H9 (cell line): ENCODE measurements at regions not wholly inside any gene's neighbourhood (a gene's known extent, or its start where the extent isn't known, plus 50 kb on each side); places are given as distances from the start of the nearest gene placed in this dataset.

Source experiments
- DNase-seq: peaks from one replicate; pipeline ENCODE4 v3.0.0-alpha.2; 2017
- H2AFZ ChIP-seq: one replicate; pipeline ENCODE4 v1.6.1; 2013; ENCODE audit warnings: mild to moderate bottlenecking, low read length, control low read depth, moderate library complexity
- H2AK5ac ChIP-seq: 2 replicates; pipeline ENCODE4 v1.6.1; 2013; ENCODE audit warnings: low read length, control low read depth, mixed read lengths; ENCODE audit not compliant: insufficient read length
- H2BK120ac ChIP-seq: one replicate; pipeline ENCODE4 v1.6.1; 2013; ENCODE audit warnings: low read depth, mild to moderate bottlenecking, low read length, control low read depth, inconsistent platforms; ENCODE audit not compliant: poor library complexity, severe bottlenecking
- H2BK12ac ChIP-seq: 2 replicates; pipeline ENCODE4 v1.6.1; 2013; ENCODE audit warnings: low read length, control low read depth, mixed read lengths, low read depth; ENCODE audit not compliant: insufficient read length
- H2BK15ac ChIP-seq: 2 replicates; pipeline ENCODE4 v1.6.1; 2013; ENCODE audit warnings: low read depth, low read length, control low read depth
- H2BK20ac ChIP-seq: one replicate; pipeline ENCODE4 v1.6.1; 2013; ENCODE audit warnings: low read depth, mild to moderate bottlenecking, low read length, control low read depth, inconsistent platforms; ENCODE audit not compliant: poor library complexity, severe bottlenecking
- H2BK5ac ChIP-seq: 2 replicates; pipeline ENCODE4 v1.6.1; 2013; ENCODE audit warnings: low read length, control low read depth, mixed read lengths; ENCODE audit not compliant: insufficient read length
- H3K14ac ChIP-seq: 2 replicates; pipeline ENCODE4 v1.6.1; 2013; ENCODE audit warnings: low read length, control low read depth; ENCODE audit not compliant: insufficient read depth
- H3K18ac ChIP-seq: 2 replicates; pipeline ENCODE4 v1.6.1; 2013; ENCODE audit warnings: low read depth, mild to moderate bottlenecking, mixed read lengths, low read length, control low read depth; ENCODE audit not compliant: insufficient read length
- H3K23ac ChIP-seq: 2 replicates; pipeline ENCODE4 v1.6.1; 2013; ENCODE audit warnings: low read length, control low read depth, mixed read lengths, low read depth; ENCODE audit not compliant: insufficient read length
- H3K23me2 ChIP-seq: 2 replicates; pipeline ENCODE4 v1.6.1; 2013; ENCODE audit warnings: low read depth, mild to moderate bottlenecking, mixed read lengths, low read length, control low read depth; ENCODE audit not compliant: insufficient read length, poor library complexity, severe bottlenecking
- H3K27ac ChIP-seq: 2 replicates; pipeline ENCODE4 v1.5.1; 2013; ENCODE audit warnings: low read length, control low read depth, mixed read lengths, low read depth; ENCODE audit not compliant: insufficient read length
- H3K27me3 ChIP-seq: 2 replicates; pipeline ENCODE4 v1.6.1; 2013; ENCODE audit warnings: low read length, control low read depth, inconsistent platforms; ENCODE audit not compliant: insufficient read depth
- H3K4ac ChIP-seq: 2 replicates; pipeline ENCODE4 v1.6.1; 2013; ENCODE audit warnings: low read depth, mild to moderate bottlenecking, control low read depth, inconsistent platforms, low read length, moderate library complexity
- H3K4me1 ChIP-seq: 2 replicates; pipeline ENCODE4 v1.6.1; 2013; ENCODE audit warnings: low read length, control low read depth, inconsistent platforms; ENCODE audit not compliant: insufficient read depth
- H3K4me2 ChIP-seq: 2 replicates; pipeline ENCODE4 v1.6.1; 2013; ENCODE audit warnings: low read length, control low read depth, mixed read lengths; ENCODE audit not compliant: insufficient read length, insufficient read depth
- H3K56ac ChIP-seq: 2 replicates; pipeline ENCODE4 v1.6.1; 2013; ENCODE audit warnings: low read depth, mild to moderate bottlenecking, mixed read lengths, low read length, control low read depth; ENCODE audit not compliant: insufficient read length
- H3K79me1 ChIP-seq: 2 replicates; pipeline ENCODE4 v1.6.1; 2013; ENCODE audit warnings: low read depth, mild to moderate bottlenecking, moderate library complexity, low read length, control low read depth, inconsistent platforms; ENCODE audit not compliant: insufficient read depth, poor library complexity, severe bottlenecking
- H3K79me2 ChIP-seq: 2 replicates; pipeline ENCODE4 v1.6.1; 2013; ENCODE audit warnings: low read length, control low read depth, inconsistent platforms; ENCODE audit not compliant: insufficient read depth
- H3K9ac ChIP-seq: 2 replicates; pipeline ENCODE4 v1.6.1; 2013; ENCODE audit warnings: low read length, control low read depth, mixed read lengths; ENCODE audit not compliant: insufficient read length; ENCODE audit errors: extremely low read depth
- H3K9me3 ChIP-seq: one replicate; pipeline ENCODE4 v1.6.1; 2013; ENCODE audit warnings: low read depth, low read length, inconsistent platforms; ENCODE audit not compliant: control insufficient read depth
- H3T11ph ChIP-seq: one replicate; pipeline ENCODE4 v1.6.1; 2013; ENCODE audit warnings: mild to moderate bottlenecking, low read length, control low read depth, inconsistent platforms
- H4K20me1 ChIP-seq: one replicate; pipeline ENCODE4 v1.6.1; 2013; ENCODE audit not compliant: control insufficient read depth, insufficient read length, insufficient read depth
- H4K5ac ChIP-seq: 2 replicates; pipeline ENCODE4 v1.6.1; 2013; ENCODE audit warnings: low read depth, mild to moderate bottlenecking, mixed read lengths, low read length, control low read depth; ENCODE audit not compliant: insufficient read length
- H4K8ac ChIP-seq: replicated peaks from 2 replicates; pipeline ENCODE4 v1.6.1; 2013; ENCODE audit warnings: low read length, control low read depth, mixed read lengths, low read depth; ENCODE audit not compliant: insufficient read length
- H4K91ac ChIP-seq: 2 replicates; pipeline ENCODE4 v1.6.1; 2013; ENCODE audit warnings: low read depth, mild to moderate bottlenecking, moderate library complexity, mixed read lengths, low read length, control low read depth; ENCODE audit not compliant: insufficient read length
- H3K27ac Mint-ChIP-seq, 3 experiments: 2 replicates in 2 of 3; 3 replicates in 1 of 3; pipeline ENCODE4 v1.8.0; 2020 to 2021; ENCODE audit warnings: mixed read lengths in 3 of 3, mild to moderate bottlenecking in 1 of 3, moderate library complexity in 1 of 3
- H3K27me3 Mint-ChIP-seq: 2 replicates; pipeline ENCODE4 v1.8.0; 2021; ENCODE audit warnings: low read depth, mild to moderate bottlenecking, moderate library complexity, mixed read lengths
- H3K36me3 Mint-ChIP-seq, 3 experiments: 2 replicates in 2 of 3; 3 replicates in 1 of 3; pipeline ENCODE4 v1.8.0; 2020 to 2021; ENCODE audit warnings: low read depth in 3 of 3, mixed read lengths in 3 of 3; ENCODE audit not compliant: insufficient read depth in 1 of 3
- H3K4me1 Mint-ChIP-seq, 2 experiments: 2 replicates each; pipeline ENCODE4 v1.8.0; 2020; ENCODE audit warnings: mixed read lengths in 2 of 2
- H3K4me3 Mint-ChIP-seq, 2 experiments: 2 replicates in 1 of 2; 3 replicates in 1 of 2; pipeline ENCODE4 v1.8.0; 2020 to 2021; ENCODE audit warnings: mild to moderate bottlenecking in 2 of 2, mixed read lengths in 2 of 2, moderate library complexity in 1 of 2
- H3K9me3 Mint-ChIP-seq, 2 experiments: 2 replicates in 1 of 2; 3 replicates in 1 of 2; pipeline ENCODE4 v1.8.0; 2020; ENCODE audit warnings: mild to moderate bottlenecking in 2 of 2, mixed read lengths in 2 of 2, moderate library complexity in 1 of 2
- CTCF ChIP-seq: fragments of 200-600 bp; sonication (generic); conservative IDR thresholded peaks from 3 replicates; pipeline ENCODE4 v1.8.0; 2021; ENCODE audit warnings: antibody characterized with exemption, mild to moderate bottlenecking
- WGBS: extraction: QIAGEN DNeasy Blood & Tissue Kit; methylation state at CpG from one replicate; pipeline ENCODE4 v1.1.7; 2013; ENCODE audit warnings: missing lambda C conversion rate, low lambda C conversion rate, mixed read lengths; ENCODE audit not compliant: insufficient read length; ENCODE audit errors: extremely low coverage; 5-methylcytosine and 5-hydroxymethylcytosine counted together

DNA sequence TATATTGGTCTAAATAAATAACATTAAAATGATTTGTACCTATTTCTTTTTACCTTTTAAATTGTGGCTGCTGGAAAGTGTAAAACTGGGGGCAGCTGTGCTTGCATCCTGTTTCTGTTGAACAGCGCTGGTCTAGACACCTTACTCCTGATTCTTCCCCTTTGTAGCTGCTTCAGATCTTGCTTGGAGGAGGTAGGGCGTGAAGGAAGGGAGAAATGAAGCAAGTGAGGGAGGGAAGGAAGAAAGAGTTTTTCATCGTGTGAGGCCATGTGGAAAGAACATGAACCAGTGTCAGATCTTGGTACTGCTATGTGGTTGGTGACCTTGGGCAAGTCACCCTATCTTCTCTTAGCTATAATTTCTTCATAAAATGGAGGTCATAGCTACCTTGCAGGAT, 89.0 kb upstream of the SEC11C start:
- Histone ChIP-seq H4K8ac (no peak overlapping the region), H2BK20ac (no peak overlapping the region), H2BK12ac (no peak overlapping the region), H2BK15ac (no peak overlapping the region), H2BK120ac (no peak overlapping the region), H3K4me1 (peaks cover 2% of the 10 kb centered on the region; the same call in 1 of the 2 replicates), H3K14ac (no peak overlapping the region), H3K79me1 (no peaks in the 10 kb centered on the region), H4K91ac (no peak overlapping the region), H3K4me2 (no peak overlapping the region), H3K56ac (no peak overlapping the region), H3K23ac (no peak overlapping the region), H3K4ac (no peak overlapping the region), H4K5ac (no peak overlapping the region), H3K27ac (no peak overlapping the region), H2AK5ac (no peak overlapping the region), H3K23me2 (no peaks in the 10 kb centered on the region), H3K27me3 (no peaks in the 10 kb centered on the region), H2AFZ (no peak overlapping the region), H3K18ac (no peak overlapping the region), H4K20me1 (no peaks in the 10 kb centered on the region), H3K9me3 (no peaks in the 10 kb centered on the region), H3K9ac (no peak overlapping the region), H2BK5ac (no peak overlapping the region), H3K79me2 (no peaks in the 10 kb centered on the region), H3T11ph (no peak overlapping the region)
- Mint-ChIP-seq H3K4me3 (no peak overlapping the region), H3K36me3 (no peaks in the 10 kb centered on the region; a peak in 1 of 7 replicates), H3K4me1 (peaks cover 31 to 38% of the 10 kb centered on the region in 2 experiments), H3K27me3 (peaks cover 1% of the 10 kb centered on the region; the same call in 1 of the 2 replicates), H3K27ac (peak overlapping the region in 1 of 3 experiments; percentile 18; a peak in 1 of 7 replicates), H3K9me3 (no peaks in the 10 kb centered on the region)
- TF ChIP-seq CTCF, result no peak
- no CpG with 5 or more reads among the region's 3 CpGs for WGBS
- no peak for DNase-seq
